Uterus (tissue), 2 donors: ENCODE measurements at regions not wholly inside any gene's neighbourhood (a gene's known extent, or its start where the extent isn't known, plus 50 kb on each side); places are given as distances from the start of the nearest gene placed in this dataset.

ENCODE experiments used
- CTCF ChIP-seq, 4 experiments: fragments of 200-600 bp in 2 of 4; fragments of 450-650 bp in 2 of 4; sonication (generic) in 2 of 4; IDR thresholded peaks; one replicate each; pipeline ENCODE4 v1.5.1; 2016 to 2019; ENCODE audit warnings: antibody characterized with exemption in 4 of 4, mild to moderate bottlenecking in 2 of 4, moderate library complexity in 1 of 4
- POLR2A ChIP-seq, 2 donors: fragments of 450-650 bp; IDR thresholded peaks; one replicate each; pipeline ENCODE4 v1.6.1; 2016; ENCODE audit warnings: antibody characterized with exemption in 2 of 2, mild to moderate bottlenecking in 1 of 2, moderate library complexity in 1 of 2

GRCh38 chr7:42545049-42545724, 308.2 kb upstream of the GLI3 start:
- TF ChIP-seq CTCF (IDR thresholded peaks at IDR 0.05) (no peak), POLR2A (IDR thresholded peaks at IDR 0.05) (no peak)
